RPMI7951 (cell line): ENCODE measurements at regions not wholly inside any gene's neighbourhood (a gene's known extent, or its start where the extent isn't known, plus 50 kb on each side); places are given as distances from the start of the nearest gene placed in this dataset.

ENCODE experiments used
- DNase-seq: peaks from one replicate; pipeline ENCODE4 v3.0.0-alpha.2; 2012; ENCODE audit warnings: low read depth

GRCh38 chr20:16946097-16946496 is 197.9 kb downstream of the OTOR start:
- no peak for DNase-seq

- DNase-seq: peak; percentile 55
Measured at GRCh38 chr20:16947479-16947878, 199.3 kb downstream of the OTOR start.

- DNase-seq: no peak
Measured at GRCh38 chr20:16951876-16952275, 203.7 kb downstream of the OTOR start.

GRCh38 chr20:16952965-16953364 is 204.8 kb downstream of the OTOR start:
- no peak for DNase-seq

- no peak for DNase-seq
Measured at GRCh38 chr20:16953858-16954257, 205.7 kb downstream of the OTOR start.

- no peak for DNase-seq
Measured at GRCh38 chr20:16955462-16955861, 207.3 kb downstream of the OTOR start.

GRCh38 chr20:16955971-16956370 is 207.8 kb downstream of the OTOR start:
- no peak for DNase-seq

- no peak for DNase-seq
Measured at GRCh38 chr20:16965401-16965800, 217.2 kb downstream of the OTOR start.

- DNase-seq: no peak
Measured at GRCh38 chr20:16966276-16966880, 218.2 kb downstream of the OTOR start.

- DNase-seq: no peak
Measured at GRCh38 chr20:16968099-16968498, 219.9 kb downstream of the OTOR start.

GRCh38 chr20:16970776-16971175 is 222.6 kb downstream of the OTOR start:
- no peak for DNase-seq

- DNase-seq: no peak
Measured at GRCh38 chr20:16974080-16974854, 226.1 kb downstream of the OTOR start.

GRCh38 chr20:16974855-16975162 is 226.7 kb downstream of the OTOR start:
- DNase-seq: no peak

- no peak for DNase-seq
Measured at GRCh38 chr20:16975682-16976081, 227.5 kb downstream of the OTOR start.

GRCh38 chr20:16978497-16978896 is 230.3 kb downstream of the OTOR start:
- no peak for DNase-seq

- no peak for DNase-seq
Measured at GRCh38 chr20:16982091-16982726, 234.1 kb downstream of the OTOR start.

GRCh38 chr20:16984481-16984880 is 236.3 kb downstream of the OTOR start:
- DNase-seq: no peak

GRCh38 chr20:17003170-17003870 is 223.5 kb upstream of the PCSK2 start:
- no peak for DNase-seq

- no peak for DNase-seq
Measured at GRCh38 chr20:17010181-17010580, 216.7 kb upstream of the PCSK2 start.

GRCh38 chr20:17012546-17013226 is 214.2 kb upstream of the PCSK2 start:
- no peak for DNase-seq

- DNase-seq: no peak
Measured at GRCh38 chr20:17014217-17014616, 212.6 kb upstream of the PCSK2 start.

GRCh38 chr20:17014756-17015366 is 212.0 kb upstream of the PCSK2 start:
- DNase-seq: no peak
